CD4-positive, alpha-beta T cell treated with Interleukin-6 for 4 hours (primary cell): ENCODE measurements at regions not wholly inside any gene's neighbourhood (a gene's known extent, or its start where the extent isn't known, plus 50 kb on each side); places are given as distances from the start of the nearest gene placed in this dataset.
"Not testable (repeated sequence)": the region's sequence is repeated elsewhere in the genome, so short reads cannot be mapped to it uniquely, and the experiment has no call there.

Source experiments
- DNase-seq: peaks from one replicate; pipeline ENCODE4 v3.0.0-alpha.2; 2020; ENCODE audit warnings: mixed read lengths

GRCh38 chr2:144003460-144004075 lies 516.4 kb downstream of the ZEB2 start:
- DNase-seq = no peak

- DNase-seq = no peak
Measured at GRCh38 chr2:143996974-143997373, 522.9 kb downstream of the ZEB2 start.

- DNase-seq = no peak
Measured at GRCh38 chr2:143994961-143995360, 525.0 kb downstream of the ZEB2 start.

- not testable (repeated sequence) for DNase-seq
Measured at GRCh38 chr2:143991596-143991995, 528.3 kb downstream of the ZEB2 start.

GRCh38 chr2:143988082-143988481 lies 531.8 kb downstream of the ZEB2 start:
- DNase-seq = no peak

- no peak for DNase-seq
Measured at GRCh38 chr2:143981428-143981827, 538.5 kb downstream of the ZEB2 start.

GRCh38 chr2:143977356-143977755 lies 542.6 kb downstream of the ZEB2 start:
- DNase-seq = no peak

GRCh38 chr2:143975216-143975615 lies 544.7 kb downstream of the ZEB2 start:
- no peak for DNase-seq

GRCh38 chr2:143974262-143974661 lies 545.7 kb downstream of the ZEB2 start:
- DNase-seq = no peak

GRCh38 chr2:143968860-143969259 lies 551.1 kb downstream of the ZEB2 start:
- no peak for DNase-seq

- no peak for DNase-seq
Measured at GRCh38 chr2:143968360-143968759, 551.6 kb downstream of the ZEB2 start.

- DNase-seq = no peak
Measured at GRCh38 chr2:143965493-143966164, 554.3 kb downstream of the ZEB2 start.

GRCh38 chr2:143964891-143965290 lies 555.0 kb downstream of the ZEB2 start:
- no peak for DNase-seq

- DNase-seq = no peak
Measured at GRCh38 chr2:143960177-143960576, 559.7 kb downstream of the ZEB2 start.

- DNase-seq = no peak
Measured at GRCh38 chr2:143957321-143957720, 562.6 kb downstream of the ZEB2 start.

GRCh38 chr2:143955401-143956065 lies 564.4 kb downstream of the ZEB2 start:
- DNase-seq = no peak

- no peak for DNase-seq
Measured at GRCh38 chr2:143954844-143955243, 565.1 kb downstream of the ZEB2 start.

- no peak for DNase-seq
Measured at GRCh38 chr2:143954186-143954585, 565.7 kb downstream of the ZEB2 start.

- DNase-seq = no peak
Measured at GRCh38 chr2:143953451-143954030, 566.4 kb downstream of the ZEB2 start.

GRCh38 chr2:143952536-143952935 lies 567.4 kb downstream of the ZEB2 start:
- DNase-seq = no peak

GRCh38 chr2:143950704-143951103 lies 569.2 kb downstream of the ZEB2 start:
- DNase-seq = no peak

GRCh38 chr2:143949121-143949848 lies 570.6 kb downstream of the ZEB2 start:
- DNase-seq = no peak

- no peak for DNase-seq
Measured at GRCh38 chr2:143948710-143949109, 571.2 kb downstream of the ZEB2 start.
